D721Med (cell line): ENCODE measurements at regions not wholly inside any gene's neighbourhood (a gene's known extent, or its start where the extent isn't known, plus 50 kb on each side); places are given as distances from the start of the nearest gene placed in this dataset.

Experiments used
- DNase-seq: peaks from one replicate; pipeline ENCODE4 v3.0.0; 2011; ENCODE audit warnings: low spot score; ENCODE audit not compliant: insufficient read length
- FAIRE-seq: peaks from 2 replicates; lab custom pipeline; 2011; peaks lifted over from hg19 to GRCh38; lab: Jason Lieb, UNC
- CTCF ChIP-seq: IDR thresholded peaks from 2 replicates; pipeline ENCODE4 v1.5.1; 2012; ENCODE audit warnings: mild to moderate bottlenecking, control low read depth; ENCODE audit not compliant: insufficient read depth; ENCODE audit errors: missing control alignments

GRCh38 chr14:42719391-42719790, 1112.7 kb downstream of the LRFN5 start:
- no peak for DNase-seq
- FAIRE-seq: no peak
- TF ChIP-seq CTCF: no peak

GRCh38 chr14:42715316-42715715, 1108.6 kb downstream of the LRFN5 start:
- DNase-seq (no peak), FAIRE-seq (no peak)
- no peak for TF ChIP-seq CTCF

GRCh38 chr14:42710071-42710470, 1103.4 kb downstream of the LRFN5 start:
- DNase-seq (no peak), FAIRE-seq (no peak)
- TF ChIP-seq CTCF: no peak

GRCh38 chr14:42703501-42703900, 1096.8 kb downstream of the LRFN5 start:
- FAIRE-seq: no peak
- DNase-seq: no peak
- no peak for TF ChIP-seq CTCF

- FAIRE-seq (no peak), DNase-seq (no peak)
These were observed 1080.7 kb downstream of the LRFN5 start for GRCh38 chr14:42687421-42687820.

GRCh38 chr14:42683707-42684106, 1077.0 kb downstream of the LRFN5 start:
- FAIRE-seq (no peak), DNase-seq (no peak)
- TF ChIP-seq CTCF: no peak

More at GRCh38 chr14:42687421-42687820, 1080.7 kb downstream of the LRFN5 start:
- TF ChIP-seq CTCF: no peak

- DNase-seq (no peak), FAIRE-seq (no peak)
- TF ChIP-seq CTCF: no peak
These were observed 1070.0 kb downstream of the LRFN5 start for GRCh38 chr14:42676636-42677035.
